ENCODE measurements at regions not wholly inside any gene's neighbourhood (a gene's known extent, or its start where the extent isn't known, plus 50 kb on each side); places are given as distances from the start of the nearest gene placed in this dataset.

GRCh38 chr4:28942631-28943030 is 1777.5 kb upstream of the PCDH7 start:
- Mint-ChIP-seq H3K27me3 (no peaks in the 10 kb centered on the region), H3K4me1 (no peaks in the 10 kb centered on the region), H3K27ac (no peak overlapping the region), H3K4me3 (no peak overlapping the region), H3K9me3 (peaks cover 2 to 19% (median 13%) of the 10 kb centered on the region in 8 donors), H3K36me3 (peaks cover 0 to 4% of the 10 kb centered on the region in 2 donors)
- CTCF ChIA-PET (ENCODE audit: partially characterized antibody) = no interaction called here
- Histone ChIP-seq H3K4me3 (ENCODE audit: low read length in 2 of 2) (no peak overlapping the region), H3K27me3 (ENCODE audit: insufficient read depth, low read length) (no peaks in the 10 kb centered on the region), H3K36me3 (ENCODE audit: insufficient read depth, low read length) (no peaks in the 10 kb centered on the region), H3K27ac (ENCODE audit: low read depth, low read length) (no peak overlapping the region), H3K4me1 (ENCODE audit: insufficient read depth, low read length) (no peaks in the 10 kb centered on the region), H3K9me3 (ENCODE audit: control insufficient read depth in 1 of 2, low read length in 2 of 2) (peaks cover 0 to 4% of the 10 kb centered on the region in 2 donors)
- DNase-seq = no peak
- intact Hi-C loops (cut with micrococcal nuclease) = no loop called here
- POLR2A ChIA-PET (ENCODE audit: partially characterized antibody) = no interaction called here

DNA sequence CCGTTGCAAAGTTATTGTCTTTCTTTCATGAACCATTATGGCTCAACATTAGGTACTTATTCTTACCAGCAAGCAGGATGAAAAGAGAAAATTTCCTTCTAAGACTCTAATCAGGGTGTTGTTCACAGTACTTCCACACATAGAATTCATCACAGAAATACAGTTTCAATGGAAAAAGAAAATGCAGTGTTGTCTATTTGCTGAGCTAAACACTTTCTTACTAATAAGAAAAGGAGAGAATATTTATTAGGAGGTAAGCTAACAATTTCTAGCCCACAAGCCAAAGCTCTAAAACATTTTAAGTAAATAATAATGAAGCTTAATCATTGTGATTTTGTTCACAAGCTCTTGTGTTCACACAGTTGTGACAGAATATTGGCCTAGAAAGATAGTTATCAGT is 1772.8 kb upstream of the PCDH7 start:
- Mint-ChIP-seq H3K4me3 (no peak overlapping the region), H3K4me1 (no peaks in the 10 kb centered on the region), H3K9me3 (peaks cover 2 to 13% (median 6%) of the 10 kb centered on the region in 8 donors), H3K36me3 (peaks cover 0 to 3% of the 10 kb centered on the region in 2 donors), H3K27me3 (no peaks in the 10 kb centered on the region), H3K27ac (no peak overlapping the region)
- Histone ChIP-seq H3K9me3 (ENCODE audit: control insufficient read depth in 1 of 2, low read length in 2 of 2) (no peaks in the 10 kb centered on the region), H3K4me3 (ENCODE audit: low read length in 2 of 2) (no peak overlapping the region), H3K27ac (ENCODE audit: low read depth, low read length) (no peak overlapping the region), H3K36me3 (ENCODE audit: insufficient read depth, low read length) (no peaks in the 10 kb centered on the region), H3K4me1 (ENCODE audit: insufficient read depth, low read length) (no peaks in the 10 kb centered on the region), H3K27me3 (ENCODE audit: insufficient read depth, low read length) (no peaks in the 10 kb centered on the region)
- no peak for DNase-seq
- POLR2A ChIA-PET (ENCODE audit: partially characterized antibody) = no interaction called here
- intact Hi-C loops (cut with micrococcal nuclease) = no loop called here
- CTCF ChIA-PET (ENCODE audit: partially characterized antibody) = no interaction called here

- H3K27ac ChIP-seq (ENCODE audit: low read depth, low read length) = no peak overlapping the region
- no peaks in the 10 kb centered on the region for H3K36me3 Mint-ChIP-seq
Measured at GRCh38 chr4:28948501-28948900, 1771.7 kb upstream of the PCDH7 start.

DNA sequence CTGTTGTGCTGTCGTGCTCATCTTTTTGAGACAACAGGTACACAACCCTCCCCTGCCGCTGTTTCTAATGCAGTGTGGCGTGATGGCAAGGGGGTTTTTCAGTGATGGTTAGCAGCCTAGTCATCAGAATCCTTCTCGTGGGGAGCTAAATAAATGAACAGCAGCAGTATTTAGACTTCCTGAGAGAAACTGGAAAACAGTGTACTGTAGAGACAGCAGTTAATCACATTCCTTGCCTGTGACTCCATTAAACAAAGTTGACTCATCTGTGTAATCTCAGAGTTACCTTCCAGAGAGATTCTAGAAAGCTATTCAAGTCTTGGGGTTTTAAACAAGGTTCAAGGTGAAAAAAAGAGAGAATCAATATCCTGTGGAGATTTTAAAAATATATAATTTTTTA is 1753.2 kb upstream of the PCDH7 start:
- no peak overlapping the region for H3K27ac Mint-ChIP-seq
- POLR2A ChIA-PET (ENCODE audit: partially characterized antibody) = no interaction called here
- H3K27me3 ChIP-seq (ENCODE audit: insufficient read depth, low read length) = no peaks in the 10 kb centered on the region

More at GRCh38 chr4:28948501-28948900, 1771.7 kb upstream of the PCDH7 start:
- Histone ChIP-seq H3K4me3 (ENCODE audit: low read length in 2 of 2) (no peak overlapping the region), H3K36me3 (ENCODE audit: insufficient read depth, low read length) (no peaks in the 10 kb centered on the region), H3K27me3 (ENCODE audit: insufficient read depth, low read length) (no peaks in the 10 kb centered on the region), H3K9me3 (ENCODE audit: control insufficient read depth in 1 of 2, low read length in 2 of 2) (no peaks in the 10 kb centered on the region), H3K4me1 (ENCODE audit: insufficient read depth, low read length) (no peaks in the 10 kb centered on the region)
- H3K27me3 Mint-ChIP-seq = no peaks in the 10 kb centered on the region
- no peak for DNase-seq
- no peaks in the 10 kb centered on the region for H3K4me1 Mint-ChIP-seq
- POLR2A ChIA-PET (ENCODE audit: partially characterized antibody) = no interaction called here
- no peak overlapping the region for H3K27ac Mint-ChIP-seq
- intact Hi-C loops (cut with micrococcal nuclease) = no loop called here
- H3K4me3 Mint-ChIP-seq = no peak overlapping the region
- CTCF ChIA-PET (ENCODE audit: partially characterized antibody) = no interaction called here
- peaks cover 2 to 12% (median 4%) of the 10 kb centered on the region in 8 donors for H3K9me3 Mint-ChIP-seq

DNA sequence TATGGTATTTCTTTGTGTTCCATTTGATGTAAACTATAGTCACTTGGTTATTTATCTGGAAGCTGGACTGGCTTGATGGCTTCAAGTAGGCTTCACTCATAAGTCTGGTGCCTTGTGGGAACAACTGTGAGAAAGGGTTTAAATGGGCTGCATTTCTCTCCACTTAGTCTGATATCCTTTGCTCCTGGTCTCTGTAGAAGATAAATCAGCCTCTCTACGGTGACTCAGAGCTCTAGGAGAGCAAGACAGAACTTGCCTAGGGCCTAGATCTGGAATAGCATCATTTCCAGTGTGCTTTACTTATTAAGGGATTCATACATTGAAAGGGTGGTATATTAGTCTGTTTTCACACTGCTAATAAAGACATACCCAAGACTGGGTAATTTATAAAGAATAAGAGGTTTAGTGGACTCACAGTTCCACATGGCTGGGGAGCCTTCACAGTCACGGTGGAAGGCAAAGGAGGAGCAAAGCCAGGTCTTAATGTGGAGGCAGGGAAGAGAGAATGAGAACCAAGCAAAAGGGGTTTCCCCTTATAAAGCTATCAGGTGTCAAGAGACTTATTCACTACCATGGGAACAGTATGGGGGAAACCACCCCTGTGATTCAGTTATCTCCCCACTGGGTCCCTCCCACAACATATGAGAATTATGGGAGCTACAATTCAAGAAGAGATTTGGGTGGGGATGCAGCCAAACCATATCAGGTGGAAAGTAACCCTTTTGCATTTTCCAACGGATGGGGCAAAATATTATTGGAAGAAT is 1746.4 kb upstream of the PCDH7 start:
- H3K27ac Mint-ChIP-seq = no peak overlapping the region
- Histone ChIP-seq H3K4me3 (ENCODE audit: low read length in 2 of 2) (no peak overlapping the region), H3K27me3 (ENCODE audit: insufficient read depth, low read length) (no peaks in the 10 kb centered on the region), H3K4me1 (ENCODE audit: insufficient read depth, low read length) (no peaks in the 10 kb centered on the region), H3K27ac (ENCODE audit: low read depth, low read length) (no peak overlapping the region), H3K36me3 (ENCODE audit: insufficient read depth, low read length) (no peaks in the 10 kb centered on the region), H3K9me3 (ENCODE audit: control insufficient read depth in 1 of 2, low read length in 2 of 2) (no peaks in the 10 kb centered on the region)
- H3K36me3 Mint-ChIP-seq = no peaks in the 10 kb centered on the region
- no peaks in the 10 kb centered on the region for H3K4me1 Mint-ChIP-seq
- no peaks in the 10 kb centered on the region for H3K27me3 Mint-ChIP-seq
- no peak overlapping the region for H3K4me3 Mint-ChIP-seq
- no peak for DNase-seq
- ChIA-PET POLR2A (ENCODE audit: partially characterized antibody) (no interaction called here), CTCF (ENCODE audit: partially characterized antibody) (no interaction called here)
- peaks cover 2 to 9% (median 4%) of the 10 kb centered on the region in 8 donors for H3K9me3 Mint-ChIP-seq
- intact Hi-C loops (cut with micrococcal nuclease) = no loop called here

More for the DNA sequence above, 1753.2 kb upstream of the PCDH7 start:
- Histone ChIP-seq H3K27ac (ENCODE audit: low read depth, low read length) (no peak overlapping the region), H3K9me3 (ENCODE audit: control insufficient read depth in 1 of 2, low read length in 2 of 2) (no peaks in the 10 kb centered on the region), H3K36me3 (ENCODE audit: insufficient read depth, low read length) (no peaks in the 10 kb centered on the region), H3K4me3 (ENCODE audit: low read length in 2 of 2) (no peak overlapping the region), H3K4me1 (ENCODE audit: insufficient read depth, low read length) (no peaks in the 10 kb centered on the region)
- DNase-seq = no peak
- no peaks in the 10 kb centered on the region for H3K27me3 Mint-ChIP-seq
- no peak overlapping the region for H3K4me3 Mint-ChIP-seq
- peaks cover 2 to 11% (median 7%) of the 10 kb centered on the region in 8 donors for H3K9me3 Mint-ChIP-seq
- no peaks in the 10 kb centered on the region for H3K36me3 Mint-ChIP-seq
- intact Hi-C loops (cut with micrococcal nuclease) = loop anchor here (5.0 kb wide), 1 partner anchor 50 kb away; no protein-coding TSS in a partner anchor
- H3K4me1 Mint-ChIP-seq = no peaks in the 10 kb centered on the region
- CTCF ChIA-PET (ENCODE audit: partially characterized antibody) = no interaction called here

GRCh38 chr4:28976369-28976768 is 1743.8 kb upstream of the PCDH7 start:
- POLR2A ChIA-PET (ENCODE audit: partially characterized antibody) = no interaction called here
- H3K4me3 ChIP-seq (ENCODE audit: low read length in 2 of 2) = no peak overlapping the region
- intact Hi-C loops (cut with micrococcal nuclease) = no loop called here

DNA sequence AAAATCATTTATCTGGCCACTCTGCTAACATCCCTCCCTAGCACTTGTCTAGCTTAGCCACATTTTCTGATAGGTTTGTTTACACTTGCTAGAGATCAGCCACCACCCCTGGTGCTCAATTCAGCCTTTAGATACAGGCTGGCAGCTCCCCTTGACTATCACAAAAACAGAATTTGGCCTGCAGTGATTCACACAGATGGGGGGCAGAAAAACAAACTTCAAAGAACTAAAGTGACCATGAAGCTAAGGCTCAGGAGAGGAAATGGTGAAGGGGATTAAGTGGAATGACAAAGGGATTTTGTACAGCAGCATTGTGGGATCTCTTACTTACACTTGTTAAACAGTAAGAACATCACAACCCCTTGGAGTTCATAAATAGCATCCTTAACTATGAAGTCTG is 1718.0 kb upstream of the PCDH7 start:
- POLR2A ChIA-PET (ENCODE audit: partially characterized antibody) = no interaction called here
- no peaks in the 10 kb centered on the region for H3K9me3 ChIP-seq (ENCODE audit: control insufficient read depth in 1 of 2, low read length in 2 of 2)
- no peak for DNase-seq
- CTCF ChIA-PET (ENCODE audit: partially characterized antibody) = no interaction called here
- H3K27ac ChIP-seq (ENCODE audit: low read depth, low read length) = no peak overlapping the region
- intact Hi-C loops (cut with micrococcal nuclease) = no loop called here
- Mint-ChIP-seq H3K4me3 (no peak overlapping the region), H3K27me3 (no peaks in the 10 kb centered on the region), H3K27ac (peak overlapping the region in 1 of 7 donors; percentile 32), H3K36me3 (no peaks in the 10 kb centered on the region), H3K4me1 (no peaks in the 10 kb centered on the region), H3K9me3 (peaks cover 5 to 26% (median 13%) of the 10 kb centered on the region in 8 donors)
- no peaks in the 10 kb centered on the region for H3K36me3 ChIP-seq (ENCODE audit: insufficient read depth, low read length)
- H3K4me3 ChIP-seq (ENCODE audit: low read length in 2 of 2) = no peak overlapping the region
- no peaks in the 10 kb centered on the region for H3K27me3 ChIP-seq (ENCODE audit: insufficient read depth, low read length)
- no peaks in the 10 kb centered on the region for H3K4me1 ChIP-seq (ENCODE audit: insufficient read depth, low read length)

More at GRCh38 chr4:28976369-28976768, 1743.8 kb upstream of the PCDH7 start:
- H3K9me3 ChIP-seq (ENCODE audit: control insufficient read depth in 1 of 2, low read length in 2 of 2) = no peaks in the 10 kb centered on the region
- Mint-ChIP-seq H3K4me1 (no peaks in the 10 kb centered on the region), H3K4me3 (no peak overlapping the region), H3K27me3 (no peaks in the 10 kb centered on the region), H3K27ac (no peak overlapping the region), H3K9me3 (peaks cover 2 to 16% (median 4%) of the 10 kb centered on the region in 8 donors), H3K36me3 (no peaks in the 10 kb centered on the region)
- H3K4me1 ChIP-seq (ENCODE audit: insufficient read depth, low read length) = no peaks in the 10 kb centered on the region
- no peaks in the 10 kb centered on the region for H3K27me3 ChIP-seq (ENCODE audit: insufficient read depth, low read length)
- H3K36me3 ChIP-seq (ENCODE audit: insufficient read depth, low read length) = no peaks in the 10 kb centered on the region
- DNase-seq = no peak
- CTCF ChIA-PET (ENCODE audit: partially characterized antibody) = no interaction called here
- H3K27ac ChIP-seq (ENCODE audit: low read depth, low read length) = no peak overlapping the region

Measured in CD4-positive, alpha-beta memory T cell (primary cell).